Tibial nerve (tissue), 4 donors: ENCODE measurements at regions not wholly inside any gene's neighbourhood (a gene's known extent, or its start where the extent isn't known, plus 50 kb on each side); places are given as distances from the start of the nearest gene placed in this dataset.

Experiments used
- DNase-seq, 2 donors: peaks; one replicate each; pipeline ENCODE4 v3.0.0-alpha.2; 2019; ENCODE audit warnings: low spot score in 2 of 2
- H3K27ac ChIP-seq, 4 donors: fragments of 200-600 bp; sonication (generic) in 3 of 4; one replicate each; pipeline ENCODE4 v1.5.1; 2017 to 2019; ENCODE audit warnings: mild to moderate bottlenecking in 1 of 4
- H3K27me3 ChIP-seq, 2 donors: fragments of 200-600 bp; sonication (generic) in 1 of 2; one replicate each; pipeline versions ENCODE4 v1.5.1 to v1.6.0; 2017 to 2019
- H3K36me3 ChIP-seq, 3 donors: fragments of 200-600 bp; sonication (generic); one replicate each; pipeline ENCODE4 v1.5.1; 2018 to 2019
- H3K4me1 ChIP-seq, 4 donors: fragments of 200-600 bp; sonication (generic) in 3 of 4; one replicate each; pipeline ENCODE4 v1.5.1; 2017 to 2019
- H3K4me3 ChIP-seq, 4 donors: fragments of 200-600 bp; sonication (generic) in 3 of 4; one replicate each; pipeline ENCODE4 v1.5.1; 2017 to 2019; ENCODE audit warnings: mild to moderate bottlenecking in 1 of 4, moderate library complexity in 1 of 4
- H3K9me3 ChIP-seq, 4 donors: fragments of 200-600 bp; sonication (generic) in 3 of 4; one replicate each; pipeline ENCODE4 v1.5.1; 2017 to 2019
- EP300 ChIP-seq, 2 donors: sonication (generic); formaldehyde crosslinking; IDR thresholded peaks; one replicate each; pipeline ENCODE4 v1.6.1; 2017; ENCODE audit warnings: antibody characterized with exemption in 2 of 2, mild to moderate bottlenecking in 1 of 2
- POLR2A ChIP-seq, 2 donors: fragments of 450-650 bp; IDR thresholded peaks; one replicate each; pipeline ENCODE4 v1.6.1; 2017; ENCODE audit warnings: antibody characterized with exemption in 2 of 2, mild to moderate bottlenecking in 2 of 2, moderate library complexity in 2 of 2
- WGBS, 2 donors: methylation state at CpG; one replicate each; pipeline ENCODE4 v1.1.5; 2018; 5-methylcytosine and 5-hydroxymethylcytosine counted together
- TF ChIP-seq, protein P1 (sequence below), 5 experiments: fragments of 200-600 bp in 3 of 5; fragments of 450-650 bp in 2 of 5; sonication (generic) in 3 of 5; IDR thresholded peaks; one replicate each; pipeline ENCODE4 v1.5.1; 2016 to 2019; ENCODE audit warnings: antibody characterized with exemption in 5 of 5, mild to moderate bottlenecking in 3 of 5, moderate library complexity in 2 of 5

DNA sequence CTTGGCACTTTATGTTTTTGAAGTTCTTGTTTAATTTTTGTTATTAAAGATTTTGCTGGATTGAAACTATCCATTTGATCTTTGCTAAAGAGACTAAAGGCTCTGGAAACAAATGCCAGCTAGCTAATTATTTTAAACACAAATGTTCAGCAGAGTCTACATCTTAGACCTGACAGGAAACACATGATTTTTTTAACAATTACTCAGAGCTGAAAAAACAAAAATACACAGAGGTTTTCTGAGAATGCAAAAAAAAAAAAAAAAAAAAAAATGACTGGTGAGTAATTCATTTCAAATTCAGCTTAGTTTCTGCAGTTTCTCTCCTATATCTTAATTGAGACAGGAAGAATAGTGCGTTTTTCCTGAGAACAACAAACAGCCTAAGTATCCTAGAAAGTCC is 448.0 kb downstream of the TENT5A start:
- Histone ChIP-seq H3K4me3 (no peak overlapping the region), H3K27me3 (no peaks in the 10 kb centered on the region), H3K9me3 (no peaks in the 10 kb centered on the region), H3K36me3 (no peaks in the 10 kb centered on the region), H3K27ac (no peak overlapping the region), H3K4me1 (peaks cover 0 to 7% (median 0%) of the 10 kb centered on the region in 4 donors)
- DNase-seq = no peak
- TF ChIP-seq, protein P1, sequence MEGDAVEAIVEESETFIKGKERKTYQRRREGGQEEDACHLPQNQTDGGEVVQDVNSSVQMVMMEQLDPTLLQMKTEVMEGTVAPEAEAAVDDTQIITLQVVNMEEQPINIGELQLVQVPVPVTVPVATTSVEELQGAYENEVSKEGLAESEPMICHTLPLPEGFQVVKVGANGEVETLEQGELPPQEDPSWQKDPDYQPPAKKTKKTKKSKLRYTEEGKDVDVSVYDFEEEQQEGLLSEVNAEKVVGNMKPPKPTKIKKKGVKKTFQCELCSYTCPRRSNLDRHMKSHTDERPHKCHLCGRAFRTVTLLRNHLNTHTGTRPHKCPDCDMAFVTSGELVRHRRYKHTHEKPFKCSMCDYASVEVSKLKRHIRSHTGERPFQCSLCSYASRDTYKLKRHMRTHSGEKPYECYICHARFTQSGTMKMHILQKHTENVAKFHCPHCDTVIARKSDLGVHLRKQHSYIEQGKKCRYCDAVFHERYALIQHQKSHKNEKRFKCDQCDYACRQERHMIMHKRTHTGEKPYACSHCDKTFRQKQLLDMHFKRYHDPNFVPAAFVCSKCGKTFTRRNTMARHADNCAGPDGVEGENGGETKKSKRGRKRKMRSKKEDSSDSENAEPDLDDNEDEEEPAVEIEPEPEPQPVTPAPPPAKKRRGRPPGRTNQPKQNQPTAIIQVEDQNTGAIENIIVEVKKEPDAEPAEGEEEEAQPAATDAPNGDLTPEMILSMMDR (IDR thresholded peaks at IDR 0.05) = no peak
- TF ChIP-seq EP300 (IDR thresholded peaks at IDR 0.05) (no peak), POLR2A (IDR thresholded peaks at IDR 0.05) (no peak)
- 58 to 71% methylated on average over 1 of the region's 1 CpG for WGBS, 2 donors

DNA sequence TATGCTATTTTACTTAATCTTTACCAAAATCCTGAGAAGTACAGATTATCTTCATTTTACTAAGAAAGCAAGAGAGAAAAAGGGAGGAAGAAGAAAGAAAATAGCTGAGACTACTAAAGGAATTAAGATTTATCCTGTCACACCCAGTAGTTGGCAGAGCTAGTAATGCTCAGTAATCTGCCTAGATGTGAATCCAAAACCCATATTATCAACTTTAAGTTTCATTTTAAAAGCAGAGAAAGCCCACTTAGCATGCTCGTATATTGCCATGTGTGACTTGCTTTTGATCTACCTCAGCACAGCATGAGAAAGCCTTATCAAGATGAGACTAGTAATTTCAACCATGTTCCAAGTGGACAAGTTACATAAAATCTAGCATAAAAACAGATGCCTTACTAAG is 451.5 kb downstream of the TENT5A start:
- Histone ChIP-seq H3K4me1 (no peaks in the 10 kb centered on the region), H3K27ac (no peak overlapping the region), H3K4me3 (no peak overlapping the region), H3K9me3 (no peaks in the 10 kb centered on the region), H3K27me3 (no peaks in the 10 kb centered on the region), H3K36me3 (no peaks in the 10 kb centered on the region)
- TF ChIP-seq, protein P1 (IDR thresholded peaks at IDR 0.05) = no peak
- TF ChIP-seq POLR2A (IDR thresholded peaks at IDR 0.05) = no peak
- TF ChIP-seq EP300 (IDR thresholded peaks at IDR 0.05) = no peak
- DNase-seq = no peak
- whole genome bisulfite sequencing, 2 donors = 67 to 79% methylated on average over 1 of the region's 1 CpG

- DNase-seq = no peak
- TF ChIP-seq, protein P1 (IDR thresholded peaks at IDR 0.05) = no peak
- TF ChIP-seq POLR2A (IDR thresholded peaks at IDR 0.05) (no peak), EP300 (IDR thresholded peaks at IDR 0.05) (no peak)
- Histone ChIP-seq H3K27ac (no peak overlapping the region), H3K36me3 (no peaks in the 10 kb centered on the region), H3K4me3 (no peak overlapping the region), H3K27me3 (no peaks in the 10 kb centered on the region), H3K9me3 (no peaks in the 10 kb centered on the region), H3K4me1 (no peaks in the 10 kb centered on the region)
- WGBS, 2 donors = 83 to 84% methylated on average over 3 of the region's 3 CpGs
These were observed 453.7 kb downstream of the TENT5A start for GRCh38 chr6:81298751-81299150.

DNA sequence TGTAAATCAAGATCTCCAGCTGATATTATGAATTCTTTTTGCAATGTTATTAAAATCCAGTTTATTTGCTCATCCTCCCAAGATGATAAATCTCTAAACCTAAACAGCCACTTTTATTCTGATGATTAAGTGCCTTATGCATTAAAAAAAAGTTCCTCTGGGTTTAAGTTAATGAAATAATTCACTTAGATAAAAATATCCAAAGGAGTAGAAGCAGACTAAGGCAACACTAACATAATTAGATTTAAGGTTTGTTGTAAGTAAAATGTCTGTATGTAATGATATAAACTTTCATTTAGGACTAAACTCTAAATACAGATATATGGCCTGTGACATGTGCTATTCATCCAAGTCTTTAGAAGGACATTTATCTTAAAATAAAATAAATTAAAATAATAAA is 457.2 kb downstream of the TENT5A start:
- H3K4me1 ChIP-seq = no peaks in the 10 kb centered on the region
- no peak for DNase-seq
- no peaks in the 10 kb centered on the region for H3K36me3 ChIP-seq
- no peaks in the 10 kb centered on the region for H3K27me3 ChIP-seq
- H3K4me3 ChIP-seq = no peak overlapping the region
- H3K9me3 ChIP-seq = no peaks in the 10 kb centered on the region
- TF ChIP-seq POLR2A (IDR thresholded peaks at IDR 0.05) (no peak), EP300 (IDR thresholded peaks at IDR 0.05) (no peak)
- TF ChIP-seq, protein P1 (IDR thresholded peaks at IDR 0.05) = no peak
- H3K27ac ChIP-seq = no peak overlapping the region

DNA sequence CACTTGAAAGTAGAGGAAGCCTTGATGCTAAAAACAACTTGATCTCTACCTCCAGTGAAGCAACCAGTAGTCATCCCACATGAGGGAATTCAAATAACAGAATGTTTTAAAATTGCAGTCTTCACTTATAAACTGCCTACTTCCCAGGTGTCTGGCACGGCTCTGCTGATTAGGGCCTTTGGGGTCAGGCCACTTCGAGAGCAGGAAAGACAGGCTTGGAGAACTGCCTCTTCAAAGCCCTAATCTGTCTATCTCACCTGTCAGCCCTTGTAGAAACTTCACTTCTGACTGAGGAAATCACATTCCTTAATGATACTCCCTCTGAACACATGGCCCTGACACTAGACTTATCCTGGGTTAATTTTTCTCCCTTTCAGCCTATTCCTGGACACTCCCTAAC is 458.6 kb downstream of the TENT5A start:
- DNase-seq = no peak
- H3K27ac ChIP-seq = no peak overlapping the region
- no peaks in the 10 kb centered on the region for H3K36me3 ChIP-seq
- H3K4me3 ChIP-seq = no peak overlapping the region
- H3K27me3 ChIP-seq = no peaks in the 10 kb centered on the region
- 69 to 82% methylated on average over 2 of the region's 2 CpGs for WGBS, 2 donors
- no peaks in the 10 kb centered on the region for H3K4me1 ChIP-seq
- no peaks in the 10 kb centered on the region for H3K9me3 ChIP-seq
- TF ChIP-seq POLR2A (IDR thresholded peaks at IDR 0.05) (no peak), EP300 (IDR thresholded peaks at IDR 0.05) (no peak)
- TF ChIP-seq, protein P1 (IDR thresholded peaks at IDR 0.05) = no peak
